Karpas-422 (cell line): ENCODE measurements at regions not wholly inside any gene's neighbourhood (a gene's known extent, or its start where the extent isn't known, plus 50 kb on each side); places are given as distances from the start of the nearest gene placed in this dataset.

Experiments
- DNase-seq: peaks from one replicate; pipeline ENCODE4 v3.0.0-alpha.2; 2015
- H2AFZ ChIP-seq: fragments of 200-600 bp; sonication (generic); 2 replicates; pipeline ENCODE4 v1.6.1; 2014; ENCODE audit warnings: antibody characterized with exemption, low read length, mixed read lengths
- H3K27ac ChIP-seq: fragments of 200-600 bp; sonication (generic); 2 replicates; pipeline ENCODE4 v1.5.1; 2014; ENCODE audit warnings: mild to moderate bottlenecking, low read length, moderate library complexity
- H3K27me3 ChIP-seq: fragments of 200-600 bp; sonication (generic); 2 replicates; pipeline ENCODE4 v1.6.1; 2014; ENCODE audit warnings: low read length, mixed read lengths
- H3K36me3 ChIP-seq: fragments of 200-600 bp; sonication (generic); 2 replicates; pipeline ENCODE4 v1.6.1; 2014; ENCODE audit warnings: low read length, mixed read lengths; ENCODE audit not compliant: insufficient read depth
- H3K4me1 ChIP-seq: fragments of 200-600 bp; sonication (generic); 2 replicates; pipeline ENCODE4 v1.6.1; 2014; ENCODE audit warnings: mild to moderate bottlenecking, low read length, mixed read lengths
- H3K4me2 ChIP-seq: fragments of 200-600 bp; sonication (generic); 2 replicates; pipeline ENCODE4 v1.6.1; 2014; ENCODE audit warnings: low read length, low read depth, mild to moderate bottlenecking; ENCODE audit not compliant: poor library complexity, severe bottlenecking
- H3K4me3 ChIP-seq: fragments of 200-600 bp; sonication (generic); 2 replicates; pipeline ENCODE4 v1.5.1; 2014; ENCODE audit warnings: mild to moderate bottlenecking, antibody characterized with exemption, low read length, mixed read lengths
- H3K79me2 ChIP-seq: fragments of 200-600 bp; sonication (generic); 2 replicates; pipeline ENCODE4 v1.6.1; 2014; ENCODE audit warnings: mild to moderate bottlenecking, low read length, mixed read lengths
- H3K9ac ChIP-seq: fragments of 200-600 bp; sonication (generic); 2 replicates; pipeline ENCODE4 v1.6.0; 2014; ENCODE audit warnings: low read length
- H3K9me2 ChIP-seq: fragments of 200-600 bp; sonication (generic), shearing (Covaris generic); replicated peaks from 2 replicates; pipeline ENCODE4 v1.6.0; 2014; ENCODE audit warnings: mild to moderate bottlenecking, low read length, moderate library complexity; ENCODE audit not compliant: insufficient read depth
- H3K9me3 ChIP-seq: fragments of 300-700, 200-600 bp; sonication (generic); 2 replicates; pipeline ENCODE4 v1.6.1; 2014; ENCODE audit warnings: low read length, mixed read lengths
- H4K20me1 ChIP-seq: fragments of 200-600 bp; sonication (generic); 2 replicates; pipeline ENCODE4 v1.6.1; 2014; ENCODE audit warnings: mild to moderate bottlenecking, antibody characterized with exemption, low read length, low read depth; ENCODE audit not compliant: insufficient read depth

DNA sequence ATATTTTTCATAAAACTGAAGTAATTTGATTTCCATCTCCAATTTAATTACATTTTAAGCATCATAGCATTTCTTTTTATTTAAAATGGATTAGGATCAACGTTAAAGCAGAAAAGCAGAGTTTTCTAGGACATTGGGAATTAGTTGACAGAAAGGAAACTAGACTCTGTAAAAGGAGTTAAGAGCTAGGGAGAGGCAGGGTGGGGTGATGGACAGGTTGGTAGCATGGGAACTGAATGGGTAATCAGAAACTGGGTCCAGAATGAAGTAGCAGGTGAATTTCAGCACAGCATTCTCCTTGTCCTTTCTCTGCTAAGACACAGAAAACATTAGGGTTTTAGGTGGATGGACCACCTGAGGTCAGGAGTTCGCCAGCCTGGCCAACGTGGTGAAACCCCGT, 97.6 kb downstream of the ANAPC4 start:
- Histone ChIP-seq H3K9me3 (no peaks in the 10 kb centered on the region), H2AFZ (no peak overlapping the region), H3K27me3 (no peaks in the 10 kb centered on the region), H3K27ac (no peak overlapping the region), H3K79me2 (no peaks in the 10 kb centered on the region), H4K20me1 (no peaks in the 10 kb centered on the region), H3K36me3 (no peaks in the 10 kb centered on the region), H3K4me3 (no peak overlapping the region), H3K9me2 (no peaks in the 10 kb centered on the region), H3K9ac (no peak overlapping the region), H3K4me2 (no peak overlapping the region), H3K4me1 (peaks cover 5% of the 10 kb centered on the region)
- no peak for DNase-seq

DNA sequence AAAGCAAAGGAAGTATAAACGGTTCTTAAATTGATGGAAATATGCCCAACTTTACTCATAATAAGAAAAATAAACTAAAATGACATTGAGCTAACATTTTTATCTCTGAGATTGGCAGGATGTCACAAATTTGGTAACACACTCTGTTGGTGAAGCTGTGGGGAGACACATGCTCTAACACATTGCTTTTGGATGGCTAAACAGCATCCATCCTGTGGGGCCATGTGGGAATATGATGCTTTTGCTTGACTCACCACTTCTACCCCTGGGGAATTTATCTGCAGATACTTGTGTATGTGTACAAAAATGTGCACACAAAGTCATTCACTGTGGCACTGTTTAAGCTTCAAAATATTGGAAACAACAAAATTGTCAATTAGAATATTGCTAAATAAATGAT, 100.2 kb downstream of the ANAPC4 start:
- H3K27ac ChIP-seq: no peak overlapping the region
- DNase-seq: no peak
- H3K79me2 ChIP-seq: no peaks in the 10 kb centered on the region
- H4K20me1 ChIP-seq: no peaks in the 10 kb centered on the region
- no peaks in the 10 kb centered on the region for H3K36me3 ChIP-seq
- H3K27me3 ChIP-seq: no peaks in the 10 kb centered on the region
- H3K9me3 ChIP-seq: no peaks in the 10 kb centered on the region
- no peak overlapping the region for H3K9ac ChIP-seq
- H2AFZ ChIP-seq: no peak overlapping the region
- H3K4me3 ChIP-seq: no peak overlapping the region
- H3K4me1 ChIP-seq: peaks cover 5% of the 10 kb centered on the region
- no peak overlapping the region for H3K4me2 ChIP-seq
- H3K9me2 ChIP-seq: no peaks in the 10 kb centered on the region

DNA sequence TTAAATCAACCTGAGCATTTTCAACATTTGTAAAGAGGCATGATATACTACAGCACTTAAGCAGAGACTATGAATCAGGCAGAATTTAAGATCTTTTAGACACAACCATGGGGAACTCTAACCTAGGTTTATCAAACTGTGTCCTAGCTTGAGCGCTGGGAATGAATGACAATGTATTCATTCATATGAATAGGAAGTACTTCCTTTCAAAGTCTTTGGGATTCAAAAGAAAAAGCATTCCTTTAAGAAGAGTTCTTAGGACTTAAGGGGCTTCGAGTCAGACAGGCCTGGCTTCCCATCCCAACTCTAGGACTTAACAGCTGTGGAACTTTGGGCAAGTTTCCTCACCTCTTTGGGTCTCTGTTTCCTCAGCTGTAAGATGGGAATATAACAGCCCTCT, 104.6 kb downstream of the ANAPC4 start:
- Histone ChIP-seq H4K20me1 (no peaks in the 10 kb centered on the region), H3K4me3 (no peak overlapping the region), H3K4me2 (no peak overlapping the region), H3K36me3 (no peaks in the 10 kb centered on the region), H3K9me3 (no peaks in the 10 kb centered on the region), H3K79me2 (no peaks in the 10 kb centered on the region), H2AFZ (no peak overlapping the region), H3K4me1 (peaks cover 15% of the 10 kb centered on the region), H3K9me2 (no peaks in the 10 kb centered on the region), H3K27ac (no peak overlapping the region), H3K9ac (no peak overlapping the region), H3K27me3 (no peaks in the 10 kb centered on the region)
- DNase-seq: no peak

DNA sequence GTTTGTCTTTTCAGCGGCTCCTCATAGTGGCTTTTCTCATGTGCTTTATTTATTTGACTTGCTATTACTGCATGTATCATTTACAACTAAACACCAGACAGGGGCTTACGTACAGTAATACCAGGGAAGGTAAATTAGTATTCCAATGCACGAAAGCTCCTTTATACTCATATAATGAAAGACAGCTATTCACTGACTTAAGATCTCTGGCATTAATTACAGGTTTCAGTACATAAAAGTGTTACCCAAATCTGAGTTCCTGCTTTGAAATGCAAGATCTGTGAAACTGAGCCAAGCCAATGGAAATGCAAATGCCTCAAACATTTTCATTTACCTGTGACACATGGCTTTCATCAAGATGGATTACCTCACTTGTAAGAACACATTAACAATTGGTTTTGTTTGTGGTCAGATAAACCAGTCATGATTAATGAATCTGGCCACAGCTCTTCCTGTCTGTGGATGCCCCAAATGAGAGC, 107.2 kb downstream of the ANAPC4 start:
- Histone ChIP-seq H3K4me2 (no peak overlapping the region), H3K4me3 (no peak overlapping the region), H3K27me3 (no peaks in the 10 kb centered on the region), H3K9ac (no peak overlapping the region), H3K9me2 (no peaks in the 10 kb centered on the region), H3K36me3 (no peaks in the 10 kb centered on the region), H3K79me2 (no peaks in the 10 kb centered on the region), H3K9me3 (no peaks in the 10 kb centered on the region), H3K27ac (no peak overlapping the region), H3K4me1 (peaks cover 15% of the 10 kb centered on the region), H4K20me1 (no peaks in the 10 kb centered on the region), H2AFZ (no peak overlapping the region)
- no peak for DNase-seq

GRCh38 chr4:25485104-25485503, 108.0 kb downstream of the ANAPC4 start:
- no peaks in the 10 kb centered on the region for H3K27me3 ChIP-seq
- no peak overlapping the region for H3K27ac ChIP-seq
- peak; percentile 73 for DNase-seq
- peaks cover 15% of the 10 kb centered on the region for H3K4me1 ChIP-seq
- H4K20me1 ChIP-seq: no peaks in the 10 kb centered on the region
- H3K4me3 ChIP-seq: no peak overlapping the region
- no peaks in the 10 kb centered on the region for H3K9me3 ChIP-seq
- H2AFZ ChIP-seq: peak overlapping the region; percentile 10; the same call in 1 of the 2 replicates
- no peaks in the 10 kb centered on the region for H3K79me2 ChIP-seq
- H3K9ac ChIP-seq: no peak overlapping the region
- H3K9me2 ChIP-seq: no peaks in the 10 kb centered on the region
- H3K4me2 ChIP-seq: no peak overlapping the region
- no peaks in the 10 kb centered on the region for H3K36me3 ChIP-seq

GRCh38 chr4:25486171-25486570, 109.1 kb downstream of the ANAPC4 start:
- Histone ChIP-seq H2AFZ (no peak overlapping the region), H3K27me3 (no peaks in the 10 kb centered on the region)

GRCh38 chr4:25487155-25487554, 110.1 kb downstream of the ANAPC4 start:
- Histone ChIP-seq H3K9me3 (no peaks in the 10 kb centered on the region), H3K79me2 (no peaks in the 10 kb centered on the region), H3K4me3 (no peak overlapping the region), H3K36me3 (no peaks in the 10 kb centered on the region), H3K27me3 (no peaks in the 10 kb centered on the region), H3K27ac (no peak overlapping the region), H4K20me1 (no peaks in the 10 kb centered on the region), H3K4me2 (no peak overlapping the region), H3K9me2 (no peaks in the 10 kb centered on the region), H3K4me1 (peaks cover 15% of the 10 kb centered on the region), H2AFZ (no peak overlapping the region), H3K9ac (no peak overlapping the region)
- no peak for DNase-seq

More at GRCh38 chr4:25486171-25486570, 109.1 kb downstream of the ANAPC4 start:
- no peaks in the 10 kb centered on the region for H3K79me2 ChIP-seq
- no peak overlapping the region for H3K4me3 ChIP-seq
- no peak for DNase-seq
- H3K27ac ChIP-seq: no peak overlapping the region
- H3K4me2 ChIP-seq: no peak overlapping the region
- H3K9me3 ChIP-seq: no peaks in the 10 kb centered on the region
- no peaks in the 10 kb centered on the region for H3K36me3 ChIP-seq
- no peak overlapping the region for H3K9ac ChIP-seq
- peaks cover 15% of the 10 kb centered on the region for H3K4me1 ChIP-seq
- H4K20me1 ChIP-seq: no peaks in the 10 kb centered on the region
- no peaks in the 10 kb centered on the region for H3K9me2 ChIP-seq

DNA sequence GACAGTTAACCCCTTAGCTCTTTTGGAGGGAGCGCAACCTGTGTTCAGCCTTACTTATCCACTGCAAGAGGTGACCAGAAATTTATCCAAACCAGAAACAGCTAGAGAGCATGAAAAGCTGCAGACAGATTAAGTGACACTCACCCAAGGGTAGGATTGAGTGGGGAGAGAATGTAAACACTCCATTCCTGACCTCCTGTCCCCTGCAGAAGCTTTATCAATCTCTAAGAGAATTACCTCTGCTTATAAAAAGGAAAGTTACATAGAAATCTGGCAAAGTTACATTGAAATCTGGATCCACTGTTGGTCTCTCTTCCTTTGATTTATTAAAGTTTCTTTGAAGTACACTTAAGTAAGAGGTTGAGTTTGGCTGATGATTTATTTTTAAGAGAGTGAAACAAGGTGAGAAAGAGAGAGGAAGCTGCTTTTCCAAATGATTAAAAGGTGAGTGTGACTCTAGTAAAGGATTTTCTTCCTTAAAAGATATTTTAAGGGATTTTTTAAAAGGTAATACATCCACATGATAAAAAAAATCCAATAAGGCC, 112.3 kb downstream of the ANAPC4 start:
- H3K9me2 ChIP-seq: no peaks in the 10 kb centered on the region
- no peak overlapping the region for H3K4me2 ChIP-seq

More for the DNA sequence above, 112.3 kb downstream of the ANAPC4 start:
- Histone ChIP-seq H3K36me3 (no peaks in the 10 kb centered on the region), H3K9me3 (no peaks in the 10 kb centered on the region), H3K4me3 (no peak overlapping the region), H3K9ac (no peak overlapping the region), H2AFZ (no peak overlapping the region), H4K20me1 (no peaks in the 10 kb centered on the region), H3K79me2 (no peaks in the 10 kb centered on the region), H3K27me3 (no peaks in the 10 kb centered on the region), H3K27ac (no peak overlapping the region), H3K4me1 (peaks cover 10% of the 10 kb centered on the region)
- DNase-seq: no peak
